Adrenal gland (tissue), 9 donors: ENCODE measurements at regions not wholly inside any gene's neighbourhood (a gene's known extent, or its start where the extent isn't known, plus 50 kb on each side); places are given as distances from the start of the nearest gene placed in this dataset.

Source experiments
- DNase-seq, 7 donors: peaks; one replicate each; pipeline ENCODE4 v3.0.0-alpha.2; 2019 to 2020
- H3K27ac ChIP-seq, 5 donors: fragments of 200-600 bp; sonication (generic) in 4 of 5; 1 replicate in 3 of 5; 2 replicates in 2 of 5; pipeline versions ENCODE4 v1.5.1 to v1.8.0; 2016 to 2020; ENCODE audit warnings: mild to moderate bottlenecking in 1 of 5
- H3K27me3 ChIP-seq: fragments of 200-600 bp; 2 replicates; pipeline ENCODE4 v1.8.0; 2021
- H3K36me3 ChIP-seq, 2 donors: fragments of 200-600 bp; replicated peaks in 1 of 2; 1 replicate in 1 of 2; 2 replicates in 1 of 2; pipeline versions ENCODE4 v1.5.1 to v1.8.0; 2018 to 2022
- H3K4me1 ChIP-seq, 2 donors: fragments of 200-600 bp; replicated peaks in 1 of 2; 1 replicate in 1 of 2; 2 replicates in 1 of 2; pipeline versions ENCODE4 v1.5.1 to v1.8.0; 2018 to 2021
- H3K4me3 ChIP-seq, 4 donors: fragments of 200-600 bp; sonication (generic) in 3 of 4; one replicate each; pipeline ENCODE4 v1.5.1; 2016 to 2018
- H3K9me3 ChIP-seq, 3 donors: fragments of 200-600 bp; sonication (generic) in 1 of 3; replicated peaks in 1 of 3; 1 replicate in 2 of 3; 2 replicates in 1 of 3; pipeline versions ENCODE4 v1.5.1 to v1.8.0; 2016 to 2021
- CTCF ChIP-seq, 6 experiments: fragments of 450-650 bp in 4 of 6; fragments of 200-600 bp in 2 of 6; sonication (generic) in 1 of 6; IDR thresholded peaks; 1 replicate in 5 of 6; 2 replicates in 1 of 6; pipeline versions ENCODE4 v1.5.1 to v1.8.0; 2016 to 2021; ENCODE audit warnings: antibody characterized with exemption in 6 of 6, mild to moderate bottlenecking in 2 of 6, moderate library complexity in 1 of 6
- POLR2A ChIP-seq, 2 donors: fragments of 450-650 bp; IDR thresholded peaks; one replicate each; pipeline ENCODE4 v1.6.1; 2017; ENCODE audit warnings: antibody characterized with exemption in 2 of 2, mild to moderate bottlenecking in 2 of 2, moderate library complexity in 1 of 2
- WGBS, 4 donors: extraction: QIAGEN DNeasy Blood & Tissue Kit in 2 of 4; methylation state at CpG; one replicate each; pipeline versions ENCODE4 v1.1.5 to v1.1.7; 2013 to 2017; 5-methylcytosine and 5-hydroxymethylcytosine counted together
- intact Hi-C, 2 donors: fragments of 100-400 bp; cut with DNase I; formaldehyde crosslinking; loops; one replicate each; pipeline versions ENCODE4 v1.14.1 to v1.15.0; 2022 to 2023
- donor health status: healthy with polysubstance abuse.
- donor health status: Bipolar disorder and iron deficiency.
- donor health status: DM: yes; HTN: yes; CAD: no.
- donor health status: DM: no; HTN: no; CAD: no.
- donor health status: DM: no; HTN: no; CAD: no.

GRCh38 chr5:142461028-142461590, 136.3 kb upstream of the SPRY4 start:
- intact Hi-C loops: no loop called here
- Histone ChIP-seq H3K27me3 (no peaks in the 10 kb centered on the region), H3K36me3 (no peaks in the 10 kb centered on the region), H3K4me3 (no peak overlapping the region), H3K27ac (no peak overlapping the region), H3K4me1 (no peaks in the 10 kb centered on the region), H3K9me3 (no peaks in the 10 kb centered on the region)
- WGBS, 4 donors: 79 to 87% (median 85%) methylated on average over 5 of the region's 5 CpGs
- DNase-seq: no peak
- TF ChIP-seq CTCF (IDR thresholded peaks at IDR 0.05) (no peak), POLR2A (IDR thresholded peaks at IDR 0.05) (no peak)

DNA sequence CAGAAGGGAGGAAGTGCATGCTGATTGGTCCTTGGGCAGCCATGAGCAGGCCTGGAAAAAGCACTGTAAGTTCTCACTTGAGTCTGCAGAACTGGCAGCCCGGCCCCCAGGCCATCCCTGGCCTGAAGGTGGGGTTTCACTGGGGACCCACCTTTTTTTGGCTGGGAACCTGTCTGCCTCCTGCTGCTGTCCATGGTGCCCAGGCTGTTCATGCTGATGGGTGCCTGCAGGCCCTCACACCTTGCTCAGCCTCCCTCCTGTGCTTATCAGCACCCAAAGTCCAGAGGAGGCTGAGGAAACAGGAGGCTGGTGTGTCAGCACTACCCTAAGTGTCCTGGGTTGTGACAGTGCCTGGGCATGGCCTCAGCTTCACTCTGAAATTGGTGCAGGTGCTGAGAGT, 134.4 kb upstream of the SPRY4 start:
- no peaks in the 10 kb centered on the region for H3K27me3 ChIP-seq
- H3K9me3 ChIP-seq: no peaks in the 10 kb centered on the region
- no peak overlapping the region for H3K27ac ChIP-seq
- H3K4me3 ChIP-seq: no peak overlapping the region
- WGBS, 4 donors: 80 to 100% (median 90%) methylated on average over 1 of the region's 1 CpG
- TF ChIP-seq CTCF (IDR thresholded peaks at IDR 0.05): no peak
- TF ChIP-seq POLR2A (IDR thresholded peaks at IDR 0.05): no peak
- H3K36me3 ChIP-seq: no peaks in the 10 kb centered on the region
- H3K4me1 ChIP-seq: no peaks in the 10 kb centered on the region
- DNase-seq: no peak
- intact Hi-C loops: no loop called here

DNA sequence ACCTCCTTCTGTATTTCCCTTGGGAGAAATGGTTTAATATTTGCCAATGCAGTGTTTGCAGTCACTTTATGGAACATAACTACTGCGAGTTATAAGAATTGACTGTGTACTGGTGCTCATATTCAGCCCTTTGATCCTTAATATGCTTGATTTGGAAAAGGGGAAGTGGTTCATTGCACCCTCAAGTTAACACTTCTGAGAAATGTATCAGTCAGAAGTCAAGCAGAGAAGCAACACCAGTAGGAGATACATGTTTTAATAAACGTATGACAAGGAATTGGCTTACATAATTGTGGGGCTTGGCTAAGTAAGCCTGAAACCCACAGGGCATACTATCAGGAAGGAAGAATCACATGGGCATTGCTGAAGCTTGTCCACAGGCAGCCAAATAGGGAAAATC, 131.0 kb upstream of the SPRY4 start:
- DNase-seq: no peak
- Histone ChIP-seq H3K27me3 (no peaks in the 10 kb centered on the region), H3K9me3 (no peaks in the 10 kb centered on the region), H3K4me1 (no peaks in the 10 kb centered on the region), H3K4me3 (no peak overlapping the region), H3K27ac (no peak overlapping the region), H3K36me3 (no peaks in the 10 kb centered on the region)
- WGBS, 4 donors: 67 to 82% (median 77%) methylated on average over 2 of the region's 2 CpGs
- no peak for TF ChIP-seq POLR2A (IDR thresholded peaks at IDR 0.05)
- no peak for TF ChIP-seq CTCF (IDR thresholded peaks at IDR 0.05)
- intact Hi-C loops: no loop called here

- intact Hi-C loops: no loop called here
- TF ChIP-seq POLR2A (IDR thresholded peaks at IDR 0.05) (no peak), CTCF (IDR thresholded peaks at IDR 0.05) (no peak)
- no peaks in the 10 kb centered on the region for H3K9me3 ChIP-seq
- H3K4me3 ChIP-seq: no peak overlapping the region
- H3K27me3 ChIP-seq: no peaks in the 10 kb centered on the region
- H3K27ac ChIP-seq: no peak overlapping the region
- 58 to 80% (median 73%) methylated on average over 4 to 7 of the region's 7 CpGs for WGBS, 4 donors
- no peaks in the 10 kb centered on the region for H3K4me1 ChIP-seq
- DNase-seq: no peak
- no peaks in the 10 kb centered on the region for H3K36me3 ChIP-seq
Measured at GRCh38 chr5:142453932-142454331, 129.1 kb upstream of the SPRY4 start.
